ENCODE measurements at regions not wholly inside any gene's neighbourhood (a gene's known extent, or its start where the extent isn't known, plus 50 kb on each side); places are given as distances from the start of the nearest gene placed in this dataset.

DNA sequence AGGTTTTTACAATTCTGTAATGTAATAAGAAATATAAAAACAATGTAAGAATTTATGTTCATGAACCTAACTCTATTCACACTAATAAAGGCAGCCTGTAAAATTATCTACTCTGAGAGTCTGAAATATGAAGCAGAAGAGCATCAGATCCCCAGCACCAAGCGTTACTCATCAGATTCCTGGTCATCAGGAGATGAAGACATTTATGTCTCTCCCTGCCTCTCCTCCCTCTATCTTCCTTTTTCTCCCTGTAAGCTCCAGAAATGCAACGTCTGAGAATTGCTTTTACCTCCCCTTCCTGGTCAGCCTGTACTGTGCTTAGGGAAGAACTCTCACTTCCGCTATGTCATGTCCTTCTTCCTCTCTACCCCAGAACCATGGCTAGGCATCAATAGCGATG, 114.4 kb upstream of the SLIT3 start:
- Histone ChIP-seq H3K4me1 (ENCODE audit: control insufficient read depth, insufficient read depth, low read length, poor library complexity, severe bottlenecking) (peaks cover 5% of the 10 kb centered on the region), H3K9me3 (ENCODE audit: control insufficient read depth, low read length) (peaks cover 4% of the 10 kb centered on the region), H3K27ac (ENCODE audit: low read depth, low read length, severe bottlenecking) (no peak overlapping the region), H3K4me3 (ENCODE audit: extremely low read depth, insufficient read depth, low read length, poor library complexity, severe bottlenecking) (no peak overlapping the region), H3K36me3 (ENCODE audit: control insufficient read depth, insufficient read depth, low read length) (no peaks in the 10 kb centered on the region)
- WGBS, 2 experiments (ENCODE audit: insufficient coverage in 2 of 2): 93 to 100% methylated on average over 2 of the region's 4 CpGs

GRCh38 chr5:169413416-169413815, 112.5 kb upstream of the SLIT3 start:
- peaks cover 2% of the 10 kb centered on the region for H3K9me3 ChIP-seq (ENCODE audit: control insufficient read depth, low read length)
- H3K4me1 ChIP-seq (ENCODE audit: control insufficient read depth, insufficient read depth, low read length, poor library complexity, severe bottlenecking): peaks cover 5% of the 10 kb centered on the region
- no peaks in the 10 kb centered on the region for H3K36me3 ChIP-seq (ENCODE audit: control insufficient read depth, insufficient read depth, low read length)
- H3K4me3 ChIP-seq (ENCODE audit: extremely low read depth, insufficient read depth, low read length, poor library complexity, severe bottlenecking): no peak overlapping the region
- no peak overlapping the region for H3K27ac ChIP-seq (ENCODE audit: low read depth, low read length, severe bottlenecking)
- WGBS, 2 experiments (ENCODE audit: insufficient coverage in 2 of 2): no CpG with 5 or more reads among the region's 2 CpGs

GRCh38 chr5:169412831-169413230, 111.9 kb upstream of the SLIT3 start:
- H3K36me3 ChIP-seq (ENCODE audit: control insufficient read depth, insufficient read depth, low read length): no peaks in the 10 kb centered on the region
- H3K9me3 ChIP-seq (ENCODE audit: control insufficient read depth, low read length): no peaks in the 10 kb centered on the region
- H3K27ac ChIP-seq (ENCODE audit: low read depth, low read length, severe bottlenecking): no peak overlapping the region
- H3K4me1 ChIP-seq (ENCODE audit: control insufficient read depth, insufficient read depth, low read length, poor library complexity, severe bottlenecking): peaks cover 5% of the 10 kb centered on the region
- H3K4me3 ChIP-seq (ENCODE audit: extremely low read depth, insufficient read depth, low read length, poor library complexity, severe bottlenecking): no peak overlapping the region
- WGBS, 2 experiments (ENCODE audit: insufficient coverage in 2 of 2): no CpG with 5 or more reads among the region's 2 CpGs

- Histone ChIP-seq H3K9me3 (ENCODE audit: control insufficient read depth, low read length) (no peaks in the 10 kb centered on the region), H3K4me1 (ENCODE audit: control insufficient read depth, insufficient read depth, low read length, poor library complexity, severe bottlenecking) (peaks cover 3% of the 10 kb centered on the region), H3K36me3 (ENCODE audit: control insufficient read depth, insufficient read depth, low read length) (no peaks in the 10 kb centered on the region), H3K27ac (ENCODE audit: low read depth, low read length, severe bottlenecking) (no peak overlapping the region), H3K4me3 (ENCODE audit: extremely low read depth, insufficient read depth, low read length, poor library complexity, severe bottlenecking) (no peak overlapping the region)
- no CpG with 5 or more reads among the region's 1 CpG for WGBS, 2 experiments (ENCODE audit: insufficient coverage in 2 of 2)
Observed at GRCh38 chr5:169411786-169412430, 111.0 kb upstream of the SLIT3 start.

GRCh38 chr5:169410996-169411783, 110.3 kb upstream of the SLIT3 start:
- Histone ChIP-seq H3K4me3 (ENCODE audit: extremely low read depth, insufficient read depth, low read length, poor library complexity, severe bottlenecking) (no peak overlapping the region), H3K27ac (ENCODE audit: low read depth, low read length, severe bottlenecking) (no peak overlapping the region), H3K9me3 (ENCODE audit: control insufficient read depth, low read length) (no peaks in the 10 kb centered on the region), H3K36me3 (ENCODE audit: control insufficient read depth, insufficient read depth, low read length) (no peaks in the 10 kb centered on the region), H3K4me1 (ENCODE audit: control insufficient read depth, insufficient read depth, low read length, poor library complexity, severe bottlenecking) (no peaks in the 10 kb centered on the region)
- WGBS, 2 experiments (ENCODE audit: insufficient coverage in 2 of 2): 81 to 90% methylated on average over 2 of the region's 6 CpGs

DNA sequence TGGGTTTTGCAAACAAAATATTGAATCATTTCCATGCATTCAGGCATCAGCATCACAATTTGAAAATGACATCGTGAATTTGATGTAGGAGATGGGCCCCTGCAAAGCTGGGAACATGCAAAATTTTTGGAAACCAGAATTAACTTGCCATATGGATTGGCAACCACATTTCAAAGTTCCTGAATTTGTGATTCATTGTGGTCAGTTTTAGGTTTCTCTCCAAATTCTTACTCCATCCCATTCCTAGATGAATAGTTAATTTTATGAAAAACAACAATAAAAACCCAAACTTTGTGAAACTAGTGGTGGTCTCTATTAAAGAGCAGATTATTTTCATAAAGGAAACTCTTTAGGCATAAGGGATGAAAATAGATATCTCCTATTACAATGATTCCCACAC, 107.8 kb upstream of the SLIT3 start:
- Histone ChIP-seq H3K4me3 (ENCODE audit: extremely low read depth, insufficient read depth, low read length, poor library complexity, severe bottlenecking) (no peak overlapping the region), H3K36me3 (ENCODE audit: control insufficient read depth, insufficient read depth, low read length) (no peaks in the 10 kb centered on the region)
- 88 to 100% methylated on average over 1 of the region's 1 CpG for WGBS, 2 experiments (ENCODE audit: insufficient coverage in 2 of 2)

DNA sequence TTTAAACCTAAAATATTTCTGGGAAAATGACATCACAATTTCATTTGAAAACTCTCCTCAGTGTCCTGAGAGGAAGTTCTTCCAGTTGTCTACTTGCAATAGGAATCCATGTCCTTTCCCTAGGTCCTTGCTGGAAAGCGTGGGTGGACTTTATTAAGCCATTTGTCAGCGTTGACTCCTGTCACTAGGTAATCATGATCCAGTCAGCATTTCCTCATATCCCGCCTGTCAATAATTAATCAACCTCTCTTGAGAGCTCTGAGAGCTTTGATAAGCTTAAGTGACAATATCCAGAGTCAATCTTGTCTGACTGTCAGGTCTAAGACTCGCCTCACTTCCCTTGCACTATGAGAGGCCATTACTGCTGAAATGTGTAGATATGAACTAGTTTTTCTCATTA, 107.2 kb upstream of the SLIT3 start:
- WGBS, 2 experiments (ENCODE audit: insufficient coverage in 2 of 2): 89 to 100% methylated on average over 3 of the region's 4 CpGs
- Histone ChIP-seq H3K36me3 (ENCODE audit: control insufficient read depth, insufficient read depth, low read length) (no peaks in the 10 kb centered on the region), H3K9me3 (ENCODE audit: control insufficient read depth, low read length) (no peaks in the 10 kb centered on the region), H3K27ac (ENCODE audit: low read depth, low read length, severe bottlenecking) (no peak overlapping the region), H3K4me3 (ENCODE audit: extremely low read depth, insufficient read depth, low read length, poor library complexity, severe bottlenecking) (no peak overlapping the region), H3K4me1 (ENCODE audit: control insufficient read depth, insufficient read depth, low read length, poor library complexity, severe bottlenecking) (no peaks in the 10 kb centered on the region)

More for the DNA sequence above, 107.8 kb upstream of the SLIT3 start:
- no peaks in the 10 kb centered on the region for H3K4me1 ChIP-seq (ENCODE audit: control insufficient read depth, insufficient read depth, low read length, poor library complexity, severe bottlenecking)
- no peak overlapping the region for H3K27ac ChIP-seq (ENCODE audit: low read depth, low read length, severe bottlenecking)
- no peaks in the 10 kb centered on the region for H3K9me3 ChIP-seq (ENCODE audit: control insufficient read depth, low read length)

DNA sequence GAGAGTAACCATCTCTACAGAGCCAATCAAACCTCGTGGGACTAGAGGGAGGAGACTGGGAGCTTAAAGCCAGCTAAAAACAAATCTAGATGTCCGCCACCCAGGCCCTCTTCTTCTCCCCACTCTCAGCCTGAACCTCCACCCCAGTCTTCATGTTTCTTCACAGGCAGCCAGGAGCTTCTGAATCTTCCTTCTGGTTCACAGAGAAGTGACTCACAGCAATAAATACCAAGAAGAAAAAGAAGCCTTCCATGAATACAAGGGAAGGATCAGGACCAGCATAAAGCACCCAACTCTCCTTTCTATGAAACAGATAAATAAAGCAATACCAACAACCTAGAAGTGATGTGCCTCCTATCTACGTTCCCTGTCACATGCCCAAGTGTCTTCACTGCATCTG, 103.3 kb upstream of the SLIT3 start:
- Histone ChIP-seq H3K9me3 (ENCODE audit: control insufficient read depth, low read length) (no peaks in the 10 kb centered on the region), H3K36me3 (ENCODE audit: control insufficient read depth, insufficient read depth, low read length) (no peaks in the 10 kb centered on the region), H3K4me1 (ENCODE audit: control insufficient read depth, insufficient read depth, low read length, poor library complexity, severe bottlenecking) (no peaks in the 10 kb centered on the region), H3K4me3 (ENCODE audit: extremely low read depth, insufficient read depth, low read length, poor library complexity, severe bottlenecking) (no peak overlapping the region), H3K27ac (ENCODE audit: low read depth, low read length, severe bottlenecking) (no peak overlapping the region)
- 95 to 100% methylated on average over 2 of the region's 3 CpGs for WGBS, 2 experiments (ENCODE audit: insufficient coverage in 2 of 2)

DNA sequence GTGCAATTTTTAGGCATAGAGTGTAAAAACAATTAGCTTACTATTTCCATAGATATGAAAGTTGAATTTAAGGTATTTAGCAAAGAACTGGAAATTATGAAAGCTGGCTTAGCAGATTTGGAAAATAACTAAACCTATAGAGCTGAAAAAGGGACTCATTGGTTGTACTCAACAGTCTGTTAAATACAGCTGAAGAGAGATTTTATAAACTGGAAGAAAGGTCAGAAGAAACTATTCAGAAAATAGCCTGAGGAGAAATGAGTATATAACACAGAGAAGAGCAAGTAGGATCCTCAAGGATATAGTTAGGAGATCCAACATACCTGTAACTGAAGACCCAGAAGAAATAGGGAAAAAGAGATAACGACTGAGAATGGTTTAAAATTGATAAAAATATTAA, 97.6 kb upstream of the SLIT3 start:
- Histone ChIP-seq H3K36me3 (ENCODE audit: control insufficient read depth, insufficient read depth, low read length) (no peaks in the 10 kb centered on the region), H3K4me1 (ENCODE audit: control insufficient read depth, insufficient read depth, low read length, poor library complexity, severe bottlenecking) (peaks cover 3% of the 10 kb centered on the region), H3K9me3 (ENCODE audit: control insufficient read depth, low read length) (no peaks in the 10 kb centered on the region), H3K27ac (ENCODE audit: low read depth, low read length, severe bottlenecking) (no peak overlapping the region), H3K4me3 (ENCODE audit: extremely low read depth, insufficient read depth, low read length, poor library complexity, severe bottlenecking) (no peak overlapping the region)
- WGBS, 2 experiments (ENCODE audit: insufficient coverage in 2 of 2): no CpG with 5 or more reads among the region's 1 CpG

GRCh38 chr5:169395136-169395535, 94.2 kb upstream of the SLIT3 start:
- H3K36me3 ChIP-seq (ENCODE audit: control insufficient read depth, insufficient read depth, low read length): no peaks in the 10 kb centered on the region
- H3K27ac ChIP-seq (ENCODE audit: low read depth, low read length, severe bottlenecking): no peak overlapping the region
- H3K4me1 ChIP-seq (ENCODE audit: control insufficient read depth, insufficient read depth, low read length, poor library complexity, severe bottlenecking): peaks cover 3% of the 10 kb centered on the region
- WGBS, 2 experiments (ENCODE audit: insufficient coverage in 2 of 2): no CpG with 5 or more reads among the region's 1 CpG
- H3K9me3 ChIP-seq (ENCODE audit: control insufficient read depth, low read length): no peaks in the 10 kb centered on the region
- no peak overlapping the region for H3K4me3 ChIP-seq (ENCODE audit: extremely low read depth, insufficient read depth, low read length, poor library complexity, severe bottlenecking)

- H3K4me3 ChIP-seq (ENCODE audit: extremely low read depth, insufficient read depth, low read length, poor library complexity, severe bottlenecking): no peak overlapping the region
- no peaks in the 10 kb centered on the region for H3K9me3 ChIP-seq (ENCODE audit: control insufficient read depth, low read length)
- H3K27ac ChIP-seq (ENCODE audit: low read depth, low read length, severe bottlenecking): no peak overlapping the region
- 89 to 97% methylated on average over 3 to 4 of the region's 4 CpGs for WGBS, 2 experiments (ENCODE audit: insufficient coverage in 2 of 2)
- H3K4me1 ChIP-seq (ENCODE audit: control insufficient read depth, insufficient read depth, low read length, poor library complexity, severe bottlenecking): peaks cover 3% of the 10 kb centered on the region
- no peaks in the 10 kb centered on the region for H3K36me3 ChIP-seq (ENCODE audit: control insufficient read depth, insufficient read depth, low read length)
Observed at GRCh38 chr5:169394371-169394770, 93.4 kb upstream of the SLIT3 start.

Data from mesodermal cell (in vitro differentiated cells).